HCT116 (cell line): ENCODE measurements at regions not wholly inside any gene's neighbourhood (a gene's known extent, or its start where the extent isn't known, plus 50 kb on each side); places are given as distances from the start of the nearest gene placed in this dataset.
"Not testable (repeated sequence)": the region's sequence is repeated elsewhere in the genome, so short reads cannot be mapped to it uniquely, and the experiment has no call there.

Experiments
- ATAC-seq: fragments of 200-7000 bp; cut with Tn5 transposase; 2 replicates; pipeline ENCODE4 v1.9.1; 2020; ENCODE audit warnings: mild to moderate bottlenecking, moderate library complexity
- BruUV-seq: library from RNA; stranded (reverse); fragments of 400-500 nt; replicated peaks from 2 replicates; lab custom pipeline; 2021; lab: Mats Ljungman, UMichigan
- CTCF ChIA-PET: fragments of 300-600 bp; sonication (Branson Sonifier 250); formaldehyde crosslinking; loops from one replicate; lab custom pipeline; 2021; ENCODE audit warnings: antibody characterized with exemption; lab: Charles Lee
- POLR2A ChIA-PET: fragments of 300-600, 350-600 bp; sonication (Branson Sonifier 250); formaldehyde crosslinking; loops from one replicate; lab custom pipeline; 2021; ENCODE audit warnings: antibody characterized with exemption; lab: Charles Lee
- RAD21 ChIA-PET, 2 experiments: fragments of 300-600 bp; sonication (Branson Sonifier 250); formaldehyde crosslinking; loops; one replicate each; lab custom pipeline; 2023; ENCODE audit warnings: low total read pairs in 2 of 2; ENCODE audit not compliant: uncharacterized antibody in 2 of 2, unreplicated experiment in 2 of 2, low non-redundant PET in 1 of 2; lab: Charles Lee
- DNase-seq: peaks from one replicate; pipeline ENCODE4 v3.0.0-alpha.2; 2010; ENCODE audit warnings: low read depth, low spot score
- H2AFZ ChIP-seq: fragments of 200-600 bp; shearing (Covaris generic), sonication (generic); 2 replicates; pipeline ENCODE4 v1.6.1; 2017; ENCODE audit warnings: low read depth, mixed run types, mixed read lengths, antibody characterized with exemption, low read length; ENCODE audit not compliant: poor library complexity, severe bottlenecking
- H3K27ac ChIP-seq: 2 replicates; pipeline ENCODE4 v1.5.1; 2012; ENCODE audit warnings: low read depth, low read length
- H3K27me3 ChIP-seq: fragments of 200-600 bp; sonication (generic); 2 replicates; pipeline ENCODE4 v1.6.1; 2016; ENCODE audit warnings: mixed run types, low read length, mixed read lengths; ENCODE audit not compliant: insufficient read depth
- H3K36me3 ChIP-seq, 2 experiments: fragments of 200-500 bp in 1 of 2; fragments of 200-600 bp in 1 of 2; sonication (Bioruptor generic) in 1 of 2; sonication (generic) in 1 of 2; 2 replicates each; pipeline versions ENCODE4 v1.5.1 to v1.6.1; 2014 to 2016; ENCODE audit warnings: low read length in 2 of 2, inconsistent platforms in 1 of 2, mixed read lengths in 1 of 2, mixed run types in 1 of 2; ENCODE audit not compliant: insufficient read depth in 2 of 2, control insufficient read depth in 1 of 2
- H3K4me1 ChIP-seq, 2 experiments: fragments of 200-600 bp in 1 of 2; sonication (generic) in 1 of 2; 2 replicates each; pipeline versions ENCODE4 v1.5.1 to v1.6.1; 2012 to 2017; ENCODE audit warnings: low read length in 2 of 2, inconsistent platforms in 1 of 2, mild to moderate bottlenecking in 1 of 2, mixed read lengths in 1 of 2, mixed run types in 1 of 2, moderate library complexity in 1 of 2; ENCODE audit not compliant: insufficient read depth in 2 of 2, control insufficient read depth in 1 of 2
- H3K4me2 ChIP-seq: fragments of 200-600 bp; sonication (generic); 2 replicates; pipeline ENCODE4 v1.6.1; 2017; ENCODE audit warnings: mixed run types, low read length, mixed read lengths
- H3K4me3 ChIP-seq, 2 experiments: fragments of 200-600 bp in 1 of 2; sonication (generic) in 1 of 2; replicated peaks in 1 of 2; 2 replicates each; pipeline ENCODE4 v1.5.1; 2011 to 2016; ENCODE audit warnings: low read length in 2 of 2, control low read depth in 1 of 2, low read depth in 1 of 2, mild to moderate bottlenecking in 1 of 2, mixed read lengths in 1 of 2, mixed run types in 1 of 2
- H3K79me2 ChIP-seq: fragments of 200-600 bp; sonication (generic); 2 replicates; pipeline ENCODE4 v1.6.1; 2017; ENCODE audit warnings: mild to moderate bottlenecking, mixed run types, low read length, moderate library complexity, mixed read lengths; ENCODE audit not compliant: insufficient read depth
- H3K9ac ChIP-seq: fragments of 200-600 bp; sonication (generic); 2 replicates; pipeline ENCODE4 v1.6.1; 2016; ENCODE audit warnings: low read length, mixed read lengths
- H3K9me2 ChIP-seq: fragments of 200-600 bp; sonication (generic), shearing (Covaris generic); 2 replicates; pipeline ENCODE4 v1.6.1; 2017; ENCODE audit warnings: mixed run types, mild to moderate bottlenecking, moderate library complexity; ENCODE audit not compliant: insufficient read depth
- H3K9me3 ChIP-seq, 2 experiments: fragments of 200-500 bp in 1 of 2; fragments of 200-600 bp in 1 of 2; sonication (Bioruptor generic) in 1 of 2; sonication (generic) in 1 of 2; 2 replicates each; pipeline ENCODE4 v1.6.1; 2014 to 2017; ENCODE audit warnings: low read length in 2 of 2, mixed read lengths in 2 of 2, inconsistent platforms in 1 of 2, low read depth in 1 of 2, mild to moderate bottlenecking in 1 of 2, mixed run types in 1 of 2, moderate library complexity in 1 of 2; ENCODE audit not compliant: control insufficient read depth in 1 of 2, insufficient read depth in 1 of 2
- H4K20me1 ChIP-seq: fragments of 200-600 bp; sonication (generic), shearing (Covaris generic); 2 replicates; pipeline ENCODE4 v1.6.1; 2017; ENCODE audit warnings: mixed run types, mild to moderate bottlenecking, moderate library complexity; ENCODE audit not compliant: insufficient read depth
- CEBPB ChIP-seq: IDR thresholded peaks from 2 replicates; pipeline ENCODE4 v1.6.1; 2012; ENCODE audit warnings: low read depth
- CTCF ChIP-seq, 3 experiments: fragments of 200-600 bp in 1 of 3; sonication (generic) in 1 of 3; IDR thresholded peaks in 2 of 3; conservative IDR thresholded peaks in 1 of 3; 2 replicates each; pipeline ENCODE4 v1.5.1; 2012 to 2017; ENCODE audit warnings: low read depth in 2 of 3, low read length in 2 of 3, antibody characterized with exemption in 1 of 3, borderline replicate concordance in 1 of 3, control low read depth in 1 of 3, mild to moderate bottlenecking in 1 of 3, mixed read lengths in 1 of 3, mixed run types in 1 of 3, moderate library complexity in 1 of 3; ENCODE audit not compliant: insufficient read depth in 1 of 3
- ELF1 ChIP-seq: IDR thresholded peaks from 2 replicates; pipeline ENCODE4 v1.6.1; 2012; ENCODE audit warnings: low read depth, borderline replicate concordance
- POLR2A ChIP-seq: IDR thresholded peaks from 2 replicates; pipeline ENCODE4 v1.7.0; 2011; ENCODE audit warnings: borderline replicate concordance; ENCODE audit not compliant: insufficient read depth, insufficient read length; ENCODE audit errors: extremely low read depth
- YY1 ChIP-seq: IDR thresholded peaks from 2 replicates; pipeline ENCODE4 v1.6.1; 2011; ENCODE audit warnings: low read length, low read depth, moderate library complexity, mild to moderate bottlenecking; ENCODE audit not compliant: insufficient replicate concordance; ENCODE audit errors: extremely low read depth
- ZFX ChIP-seq: fragments of 450-650 bp; IDR thresholded peaks from 2 replicates; pipeline ENCODE4 v1.6.1; 2017
- intact Hi-C: fragments of 100-400 bp; cut with micrococcal nuclease; formaldehyde crosslinking; loops from 2 replicates; pipeline ENCODE4 v1.10.0; 2022

- DNase-seq (no peak), ATAC-seq (no peak)
- H3K9ac ChIP-seq, result no peak overlapping the region
- H3K27ac ChIP-seq, result no peak overlapping the region
- H3K27me3 ChIP-seq, result no peaks in the 10 kb centered on the region
- RAD21 ChIA-PET, result no interaction called here
- H3K4me1 ChIP-seq, result no peaks in the 10 kb centered on the region
- no peaks in the 10 kb centered on the region for H3K36me3 ChIP-seq
- BruUV-seq, result no TSS peak
- intact Hi-C loops, result no loop called here
- POLR2A ChIA-PET, result no interaction called here
- TF ChIP-seq YY1, result no peak
- TF ChIP-seq CEBPB, result no peak
- no peak for TF ChIP-seq ZFX
- TF ChIP-seq CTCF (IDR thresholded peaks at IDR 0.05 in 2 of 3, conservative IDR thresholded peaks at IDR 0.05 in 1 of 3; ENCODE audit: borderline replicate concordance in 1 of 3, insufficient read depth in 1 of 3, low read depth in 2 of 3, low read length in 2 of 3), result no peak
- TF ChIP-seq POLR2A, result no peak
- TF ChIP-seq ELF1, result no peak
- TF ChIP-seq, all 23 proteins: peak for 0
- CTCF ChIA-PET, result no interaction called here
- H3K9me2 ChIP-seq, result no peaks in the 10 kb centered on the region
- H3K9me3 ChIP-seq, result no peaks in the 10 kb centered on the region
- no peaks in the 10 kb centered on the region for H4K20me1 ChIP-seq
- no peak overlapping the region for H2AFZ ChIP-seq
- no peaks in the 10 kb centered on the region for H3K79me2 ChIP-seq
- no peak overlapping the region for H3K4me3 ChIP-seq
- H3K4me2 ChIP-seq, result no peak overlapping the region
These were observed 150.6 kb upstream of the TRPC5 start for GRCh38 chrX:112233164-112233563.

GRCh38 chrX:112226795-112227194 lies 144.2 kb upstream of the TRPC5 start:
- RAD21 ChIA-PET, result not testable (repeated sequence)

More at GRCh38 chrX:112226795-112227194, 144.2 kb upstream of the TRPC5 start:
- H2AFZ ChIP-seq, POLR2A ChIA-PET, H3K4me2 ChIP-seq, H3K27ac ChIP-seq, H3K27me3 ChIP-seq, CTCF ChIA-PET, H3K4me3 ChIP-seq, H4K20me1 ChIP-seq, DNase-seq, H3K9ac ChIP-seq, H3K79me2 ChIP-seq, H3K9me2 ChIP-seq, H3K9me3 ChIP-seq, ATAC-seq, BruUV-seq, H3K4me1 ChIP-seq, H3K36me3 ChIP-seq, intact Hi-C loops: not testable (repeated sequence)
